Neural cell (in vitro differentiated cells): ENCODE measurements at regions not wholly inside any gene's neighbourhood (a gene's known extent, or its start where the extent isn't known, plus 50 kb on each side); places are given as distances from the start of the nearest gene placed in this dataset.

Experiments used
- H2AFZ ChIP-seq: fragments of 200-600, 300-800 bp; sonication (generic), shearing (Covaris generic); 2 replicates; pipeline ENCODE4 v1.6.0; 2014; ENCODE audit warnings: low read depth, mild to moderate bottlenecking, antibody characterized with exemption, low read length, moderate library complexity
- H3F3A ChIP-seq: fragments of 200-600 bp; shearing (Covaris generic); 2 replicates; pipeline ENCODE4 v1.6.1; 2016; ENCODE audit warnings: mild to moderate bottlenecking, moderate library complexity, mixed read lengths, antibody characterized with exemption, low read length; ENCODE audit not compliant: insufficient read depth, poor library complexity, severe bottlenecking
- H3K27ac ChIP-seq: fragments of 200-600, 300-800 bp; sonication (generic), shearing (Covaris generic); 2 replicates; pipeline ENCODE4 v1.5.1; 2014; ENCODE audit warnings: mild to moderate bottlenecking, low read length, moderate library complexity
- H3K27me3 ChIP-seq: fragments of 300-800, 200-600 bp; sonication (generic), shearing (Covaris generic); 2 replicates; pipeline ENCODE4 v1.6.0; 2014; ENCODE audit warnings: mild to moderate bottlenecking, low read depth, low read length, moderate library complexity; ENCODE audit not compliant: insufficient read depth
- H3K36me3 ChIP-seq: fragments of 300-800, 200-600 bp; sonication (generic), shearing (Covaris generic); 2 replicates; pipeline ENCODE4 v1.5.1; 2014; ENCODE audit warnings: mild to moderate bottlenecking, antibody characterized with exemption, low read length, moderate library complexity; ENCODE audit not compliant: insufficient read depth
- H3K4me2 ChIP-seq: fragments of 300-800, 200-600 bp; sonication (generic), shearing (Covaris generic); 2 replicates; pipeline ENCODE4 v1.6.0; 2014; ENCODE audit warnings: mild to moderate bottlenecking, low read length
- H3K4me3 ChIP-seq: fragments of 300-800, 200-600 bp; sonication (generic), shearing (Covaris generic); 2 replicates; pipeline ENCODE4 v1.5.1; 2014; ENCODE audit warnings: mild to moderate bottlenecking, low read length, moderate library complexity
- H3K79me2 ChIP-seq: fragments of 200-600 bp; shearing (Covaris generic); replicated peaks from 2 replicates; pipeline ENCODE4 v1.6.0; 2014; ENCODE audit warnings: mild to moderate bottlenecking, low read length, moderate library complexity; ENCODE audit not compliant: insufficient read depth
- H3K9ac ChIP-seq: fragments of 300-800, 200-600 bp; sonication (generic), shearing (Covaris generic); 2 replicates; pipeline ENCODE4 v1.6.1; 2016; ENCODE audit warnings: mild to moderate bottlenecking, low read length, mixed read lengths
- H3K9me2 ChIP-seq: fragments of 200-600 bp; shearing (Covaris generic); 2 replicates; pipeline ENCODE4 v1.6.1; 2016; ENCODE audit warnings: mild to moderate bottlenecking, low read length, mixed read lengths; ENCODE audit not compliant: insufficient read depth
- H3K9me3 ChIP-seq: fragments of 200-600, 300-800 bp; sonication (generic), shearing (Covaris generic); 2 replicates; pipeline ENCODE4 v1.6.1; 2016; ENCODE audit warnings: mild to moderate bottlenecking, mixed run types, low read length, moderate library complexity, mixed read lengths
- H4K20me1 ChIP-seq: fragments of 200-600 bp; shearing (Covaris generic); 2 replicates; pipeline ENCODE4 v1.6.1; 2016; ENCODE audit warnings: mild to moderate bottlenecking, mixed run types; ENCODE audit not compliant: insufficient read depth
- EP300 ChIP-seq: fragments of 450-650 bp; conservative IDR thresholded peaks from 2 replicates; pipeline ENCODE4 v1.6.1; 2014; ENCODE audit warnings: antibody characterized with exemption, mild to moderate bottlenecking, moderate library complexity; ENCODE audit not compliant: poor library complexity, severe bottlenecking
- EZH2 ChIP-seq: fragments of 200-600, 300-800 bp; shearing (Covaris generic), sonication (generic); IDR thresholded peaks from 2 replicates; pipeline ENCODE4 v1.6.1; 2014; ENCODE audit warnings: antibody characterized with exemption, low read length, borderline replicate concordance, mild to moderate bottlenecking; ENCODE audit not compliant: insufficient read depth, poor library complexity, severe bottlenecking
- MXI1 ChIP-seq: fragments of 450-650 bp; conservative IDR thresholded peaks from 2 replicates; pipeline ENCODE4 v1.6.1; 2014; ENCODE audit warnings: antibody characterized with exemption, mild to moderate bottlenecking; ENCODE audit not compliant: poor library complexity, severe bottlenecking
- POLR2AphosphoS5 ChIP-seq: IDR thresholded peaks from 2 replicates; pipeline ENCODE4 v1.6.1; 2012
- RAD21 ChIP-seq: fragments of 450-650 bp; conservative IDR thresholded peaks from 2 replicates; pipeline ENCODE4 v1.6.1; 2014; ENCODE audit warnings: antibody characterized with exemption, mild to moderate bottlenecking, moderate library complexity
- SMC3 ChIP-seq: fragments of 450-650 bp; conservative IDR thresholded peaks from 2 replicates; pipeline ENCODE4 v1.6.1; 2014; ENCODE audit warnings: antibody characterized with exemption, mild to moderate bottlenecking, moderate library complexity; ENCODE audit not compliant: poor library complexity
- TAF1 ChIP-seq: IDR thresholded peaks from 2 replicates; pipeline ENCODE4 v1.6.1; 2012; ENCODE audit warnings: low read depth
- TF ChIP-seq, protein P1 (sequence below): IDR thresholded peaks from 2 replicates; pipeline ENCODE4 v1.6.1; 2012; ENCODE audit warnings: borderline replicate concordance
- TF ChIP-seq, protein P2 (sequence below): fragments of 450-650 bp; IDR thresholded peaks from 2 replicates; pipeline ENCODE4 v1.5.1; 2014; ENCODE audit warnings: antibody characterized with exemption, mild to moderate bottlenecking, moderate library complexity; ENCODE audit not compliant: poor library complexity, severe bottlenecking

DNA sequence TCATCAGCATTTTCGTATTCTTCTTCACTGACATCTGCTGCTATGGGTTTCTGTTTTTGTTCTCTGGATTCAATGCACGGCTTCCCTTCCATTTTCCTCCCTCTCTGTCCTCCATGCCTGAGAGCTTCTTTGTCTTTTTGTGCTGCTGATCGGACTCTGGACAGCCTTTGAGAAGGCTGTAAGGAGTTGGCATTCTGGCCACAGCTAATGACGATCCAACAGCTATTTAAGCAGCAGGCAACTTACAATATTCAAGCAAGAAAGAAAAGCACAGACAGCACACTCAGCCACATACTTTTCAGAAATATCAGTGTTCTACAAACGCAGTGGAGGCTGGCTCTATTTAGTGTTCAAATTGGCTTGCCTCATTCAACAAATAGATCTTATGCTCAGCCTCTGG is 60.9 kb upstream of the ZC3H12C start:
- TF ChIP-seq, protein P1, sequence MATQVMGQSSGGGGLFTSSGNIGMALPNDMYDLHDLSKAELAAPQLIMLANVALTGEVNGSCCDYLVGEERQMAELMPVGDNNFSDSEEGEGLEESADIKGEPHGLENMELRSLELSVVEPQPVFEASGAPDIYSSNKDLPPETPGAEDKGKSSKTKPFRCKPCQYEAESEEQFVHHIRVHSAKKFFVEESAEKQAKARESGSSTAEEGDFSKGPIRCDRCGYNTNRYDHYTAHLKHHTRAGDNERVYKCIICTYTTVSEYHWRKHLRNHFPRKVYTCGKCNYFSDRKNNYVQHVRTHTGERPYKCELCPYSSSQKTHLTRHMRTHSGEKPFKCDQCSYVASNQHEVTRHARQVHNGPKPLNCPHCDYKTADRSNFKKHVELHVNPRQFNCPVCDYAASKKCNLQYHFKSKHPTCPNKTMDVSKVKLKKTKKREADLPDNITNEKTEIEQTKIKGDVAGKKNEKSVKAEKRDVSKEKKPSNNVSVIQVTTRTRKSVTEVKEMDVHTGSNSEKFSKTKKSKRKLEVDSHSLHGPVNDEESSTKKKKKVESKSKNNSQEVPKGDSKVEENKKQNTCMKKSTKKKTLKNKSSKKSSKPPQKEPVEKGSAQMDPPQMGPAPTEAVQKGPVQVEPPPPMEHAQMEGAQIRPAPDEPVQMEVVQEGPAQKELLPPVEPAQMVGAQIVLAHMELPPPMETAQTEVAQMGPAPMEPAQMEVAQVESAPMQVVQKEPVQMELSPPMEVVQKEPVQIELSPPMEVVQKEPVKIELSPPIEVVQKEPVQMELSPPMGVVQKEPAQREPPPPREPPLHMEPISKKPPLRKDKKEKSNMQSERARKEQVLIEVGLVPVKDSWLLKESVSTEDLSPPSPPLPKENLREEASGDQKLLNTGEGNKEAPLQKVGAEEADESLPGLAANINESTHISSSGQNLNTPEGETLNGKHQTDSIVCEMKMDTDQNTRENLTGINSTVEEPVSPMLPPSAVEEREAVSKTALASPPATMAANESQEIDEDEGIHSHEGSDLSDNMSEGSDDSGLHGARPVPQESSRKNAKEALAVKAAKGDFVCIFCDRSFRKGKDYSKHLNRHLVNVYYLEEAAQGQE, result no peak
- TF ChIP-seq POLR2AphosphoS5 (no peak), EP300 (no peak), EZH2 (no peak), RAD21 (no peak), MXI1 (no peak), TAF1 (no peak), SMC3 (no peak)
- TF ChIP-seq, protein P2, sequence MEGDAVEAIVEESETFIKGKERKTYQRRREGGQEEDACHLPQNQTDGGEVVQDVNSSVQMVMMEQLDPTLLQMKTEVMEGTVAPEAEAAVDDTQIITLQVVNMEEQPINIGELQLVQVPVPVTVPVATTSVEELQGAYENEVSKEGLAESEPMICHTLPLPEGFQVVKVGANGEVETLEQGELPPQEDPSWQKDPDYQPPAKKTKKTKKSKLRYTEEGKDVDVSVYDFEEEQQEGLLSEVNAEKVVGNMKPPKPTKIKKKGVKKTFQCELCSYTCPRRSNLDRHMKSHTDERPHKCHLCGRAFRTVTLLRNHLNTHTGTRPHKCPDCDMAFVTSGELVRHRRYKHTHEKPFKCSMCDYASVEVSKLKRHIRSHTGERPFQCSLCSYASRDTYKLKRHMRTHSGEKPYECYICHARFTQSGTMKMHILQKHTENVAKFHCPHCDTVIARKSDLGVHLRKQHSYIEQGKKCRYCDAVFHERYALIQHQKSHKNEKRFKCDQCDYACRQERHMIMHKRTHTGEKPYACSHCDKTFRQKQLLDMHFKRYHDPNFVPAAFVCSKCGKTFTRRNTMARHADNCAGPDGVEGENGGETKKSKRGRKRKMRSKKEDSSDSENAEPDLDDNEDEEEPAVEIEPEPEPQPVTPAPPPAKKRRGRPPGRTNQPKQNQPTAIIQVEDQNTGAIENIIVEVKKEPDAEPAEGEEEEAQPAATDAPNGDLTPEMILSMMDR, result no peak
- peak overlapping the region; percentile 63 for H2AFZ ChIP-seq
- H3K9ac ChIP-seq, result peak overlapping the region; percentile 34
- no peaks in the 10 kb centered on the region for H3K27me3 ChIP-seq
- H3K36me3 ChIP-seq, result no peaks in the 10 kb centered on the region
- no peaks in the 10 kb centered on the region for H4K20me1 ChIP-seq
- no peaks in the 10 kb centered on the region for H3F3A ChIP-seq
- no peaks in the 10 kb centered on the region for H3K79me2 ChIP-seq
- no peak overlapping the region for H3K4me2 ChIP-seq
- no peaks in the 10 kb centered on the region for H3K9me2 ChIP-seq
- H3K4me3 ChIP-seq, result peak overlapping the region; percentile 35
- no peaks in the 10 kb centered on the region for H3K9me3 ChIP-seq
- peak overlapping the region; percentile 57 for H3K27ac ChIP-seq

DNA sequence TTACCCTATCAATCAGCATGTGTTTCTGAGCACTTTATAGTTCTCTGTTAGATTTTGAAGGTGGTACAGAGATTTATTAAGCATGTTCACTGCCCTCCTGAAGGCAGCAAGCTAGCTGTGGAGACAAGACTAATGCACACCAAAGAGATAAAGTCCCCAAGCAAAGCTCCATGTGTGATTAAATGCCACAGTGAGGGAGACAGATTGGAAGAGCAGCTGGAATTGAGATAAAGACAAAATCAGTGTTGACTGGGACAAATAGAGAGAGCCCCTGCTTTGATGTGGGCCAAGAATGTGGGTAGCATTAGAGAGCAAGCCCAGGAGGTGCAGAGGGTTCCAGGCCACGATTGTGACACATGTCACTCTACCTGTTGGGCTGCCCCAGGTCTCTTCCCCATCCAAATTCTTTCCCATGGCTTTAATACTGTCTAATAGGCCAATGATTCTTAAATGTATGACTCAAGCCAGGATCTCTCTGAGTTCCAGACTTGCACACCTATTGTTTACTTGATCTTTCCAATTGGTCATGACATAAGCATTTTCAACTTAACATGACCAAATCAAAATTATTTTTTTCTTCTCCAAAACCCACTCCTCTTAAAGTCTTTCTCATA is 60.1 kb upstream of the ZC3H12C start:
- no peaks in the 10 kb centered on the region for H3K9me3 ChIP-seq
- H3K4me2 ChIP-seq, result no peak overlapping the region
- H4K20me1 ChIP-seq, result no peaks in the 10 kb centered on the region
- no peak for TF ChIP-seq SMC3
- no peak for TF ChIP-seq POLR2AphosphoS5
- TF ChIP-seq, protein P1, result no peak
- TF ChIP-seq TAF1, result no peak
- no peak for TF ChIP-seq MXI1
- TF ChIP-seq RAD21, result no peak
- TF ChIP-seq EP300, result no peak
- TF ChIP-seq, protein P2, result no peak
- TF ChIP-seq EZH2, result no peak
- no peaks in the 10 kb centered on the region for H3K27me3 ChIP-seq
- H3K27ac ChIP-seq, result peak overlapping the region; percentile 57
- H3F3A ChIP-seq, result no peaks in the 10 kb centered on the region
- no peak overlapping the region for H3K9ac ChIP-seq
- H3K9me2 ChIP-seq, result no peaks in the 10 kb centered on the region
- no peak overlapping the region for H3K4me3 ChIP-seq
- H2AFZ ChIP-seq, result no peak overlapping the region
- H3K36me3 ChIP-seq, result no peaks in the 10 kb centered on the region
- no peaks in the 10 kb centered on the region for H3K79me2 ChIP-seq
